ENCODE measurements at regions not wholly inside any gene's neighbourhood (a gene's known extent, or its start where the extent isn't known, plus 50 kb on each side); places are given as distances from the start of the nearest gene placed in this dataset.

DNA sequence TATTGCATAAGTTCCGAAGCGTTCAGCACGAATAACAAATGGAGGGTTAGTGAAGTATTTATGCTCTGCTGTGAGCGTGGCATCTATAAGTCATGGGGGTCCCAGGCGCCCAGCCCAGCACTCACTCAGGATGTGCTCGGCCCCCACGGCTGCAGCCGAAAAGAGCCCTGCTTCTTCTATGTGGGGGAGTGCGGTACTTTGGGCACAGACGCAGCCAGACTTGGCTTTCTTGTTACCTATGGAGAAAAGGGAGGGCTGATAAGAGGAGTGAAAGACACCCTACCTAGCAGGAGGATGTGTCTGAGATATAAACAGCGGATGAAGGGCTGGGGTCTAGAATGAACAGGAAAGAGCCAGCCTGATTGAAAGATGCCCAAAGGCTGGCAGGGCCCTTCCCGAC is 51.4 kb downstream of the MRPL36 start:
- DNase-seq (ENCODE audit: low spot score), result no peak

DNA sequence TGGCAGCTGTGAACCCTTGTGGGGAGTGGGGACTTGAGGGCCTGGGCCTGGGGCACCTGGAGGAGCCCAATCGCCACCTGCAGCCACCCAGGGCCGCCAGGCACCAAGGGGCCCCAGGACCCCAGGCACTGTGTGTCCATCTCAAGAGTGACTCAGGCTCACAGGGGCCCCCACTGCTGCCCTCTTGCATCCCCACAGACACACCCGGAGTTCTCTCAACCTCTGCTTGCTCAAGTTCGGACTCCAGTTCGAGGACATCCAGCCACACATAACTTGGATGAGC is 51.9 kb downstream of the MRPL36 start:
- DNase-seq (ENCODE audit: low spot score), result no peak

DNA sequence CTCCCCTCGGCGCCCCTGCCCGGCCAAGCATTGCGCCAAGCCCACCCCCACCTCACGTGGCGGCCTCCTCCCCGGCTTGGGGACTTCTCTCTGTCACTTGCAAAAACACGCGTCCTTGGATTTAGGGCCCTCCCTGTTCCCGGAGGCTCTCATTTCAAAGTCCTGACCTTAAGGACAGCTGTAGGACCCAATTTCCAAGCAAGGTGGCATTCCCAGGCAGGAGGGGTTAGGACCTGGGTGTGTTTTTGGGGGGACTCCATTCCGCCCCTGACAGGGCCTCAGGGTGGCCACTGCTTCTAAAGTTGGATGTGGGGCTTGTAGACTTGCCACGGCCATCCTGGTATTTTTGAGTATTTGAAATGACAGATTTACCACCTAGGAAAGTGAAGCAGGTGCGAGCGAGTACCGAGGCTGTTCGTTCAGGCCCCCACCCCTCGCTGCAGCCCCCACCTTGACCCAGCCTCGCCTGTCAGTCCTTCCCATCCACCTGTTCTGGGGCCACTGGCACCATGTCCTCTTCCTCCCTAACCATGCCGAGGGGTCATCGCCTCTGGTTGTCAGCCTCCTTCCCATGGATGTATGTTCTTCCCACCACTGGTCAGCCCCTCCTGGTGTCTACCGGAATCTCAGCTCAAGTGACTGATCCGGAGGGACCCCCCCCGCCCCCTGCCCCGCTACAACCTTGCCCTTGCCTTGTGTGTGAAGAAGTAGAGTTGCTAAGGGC is 52.4 kb downstream of the MRPL36 start:
- DNase-seq (ENCODE audit: low spot score), result no peak

DNA sequence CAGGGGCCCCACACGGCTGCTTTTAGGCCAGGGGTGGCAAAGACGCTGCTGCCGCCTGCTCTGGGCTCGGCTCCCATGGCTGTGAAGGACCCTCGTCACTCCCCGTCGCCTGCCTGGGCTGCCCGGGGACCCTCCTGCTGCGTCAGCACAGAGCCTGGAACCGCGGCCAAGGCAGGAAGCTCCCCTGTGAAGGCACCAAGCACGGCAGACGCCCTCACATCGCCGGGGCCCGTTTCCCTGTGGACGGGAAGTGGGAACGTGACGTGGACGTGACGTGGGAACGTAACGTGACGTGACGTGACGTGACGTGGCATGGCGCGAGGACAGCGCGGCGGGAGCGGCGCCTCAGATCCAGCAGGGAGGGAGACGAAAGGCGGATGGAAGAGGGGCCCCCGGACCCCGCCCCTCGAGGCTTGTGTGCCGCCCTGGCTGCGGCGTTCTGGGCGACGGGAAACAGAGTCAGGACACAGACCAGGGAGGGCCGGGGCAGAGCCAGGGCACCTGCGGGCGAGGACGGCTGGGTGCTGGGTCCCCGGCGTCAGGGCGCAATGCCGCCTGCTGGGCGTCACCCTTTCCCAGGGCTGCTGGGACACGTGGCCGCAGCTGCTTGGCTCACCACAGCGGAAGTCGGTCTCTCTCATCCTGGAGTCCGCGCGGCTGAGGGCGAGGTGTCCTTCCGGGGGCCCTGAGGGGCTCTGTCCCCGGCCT is 53.1 kb downstream of the MRPL36 start:
- no peak for DNase-seq (ENCODE audit: low spot score)

DNA sequence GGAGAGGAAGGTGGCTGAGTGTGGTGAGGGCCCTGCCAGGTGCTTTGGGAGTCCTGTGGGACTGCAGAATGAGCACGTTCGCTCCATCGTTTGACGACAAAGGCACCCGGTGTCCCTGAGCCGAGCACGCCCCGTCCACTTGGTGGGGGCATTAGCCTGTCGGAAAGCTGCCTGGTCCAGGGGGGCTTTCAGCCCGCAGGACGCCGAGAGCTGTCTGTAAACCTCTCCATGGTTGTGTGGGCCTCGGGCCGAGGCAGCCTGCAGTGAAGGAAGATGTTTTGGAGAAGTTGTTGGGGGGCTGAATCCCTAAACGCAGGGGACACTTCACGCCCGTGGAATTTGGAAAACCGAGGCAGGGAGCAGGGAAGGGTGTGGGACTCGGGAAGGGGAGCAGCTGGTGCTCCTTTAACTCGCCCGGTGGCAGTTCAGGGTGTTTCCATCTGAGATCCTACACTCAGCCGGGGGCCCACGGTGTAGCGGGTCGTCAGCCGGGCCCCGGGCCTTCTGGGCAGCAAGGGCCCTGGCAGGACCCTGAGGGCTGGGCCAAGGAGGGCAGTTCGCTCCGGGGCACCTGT is 53.8 kb downstream of the MRPL36 start:
- DNase-seq (ENCODE audit: low spot score), result no peak

DNA sequence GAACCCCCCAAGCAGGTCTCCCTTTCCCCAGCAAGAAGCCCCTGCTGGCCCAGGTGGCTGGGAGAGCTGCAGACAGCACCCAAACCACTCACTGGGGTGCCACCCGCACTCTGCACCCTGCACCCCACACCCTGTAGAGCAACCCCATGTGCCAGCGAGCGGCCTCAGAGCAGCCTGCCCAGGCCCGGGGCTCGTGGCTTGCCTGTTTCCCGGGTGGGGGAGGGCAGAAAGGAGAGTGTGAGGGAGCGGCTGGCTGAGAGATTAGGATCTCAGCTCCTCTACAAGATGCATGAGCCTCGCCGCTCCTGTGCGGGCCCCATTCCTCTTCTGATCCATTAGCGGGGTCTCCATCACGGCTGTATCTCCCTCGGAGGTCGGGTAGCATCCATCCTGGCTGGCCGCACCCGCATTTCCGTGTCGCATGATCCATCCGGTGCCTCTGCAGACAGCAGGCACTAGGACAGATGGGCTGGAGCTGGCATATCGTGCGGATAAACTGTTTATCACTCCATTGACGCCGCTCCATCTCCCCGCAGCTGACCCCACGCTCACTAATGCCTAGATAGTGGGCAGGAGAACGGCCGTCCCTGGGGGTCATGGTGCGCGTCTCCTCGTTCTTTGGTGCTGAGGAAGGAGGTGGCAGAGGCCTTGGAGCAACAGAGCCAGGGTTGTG is 54.4 kb downstream of the MRPL36 start:
- no peak for DNase-seq (ENCODE audit: low spot score)

DNA sequence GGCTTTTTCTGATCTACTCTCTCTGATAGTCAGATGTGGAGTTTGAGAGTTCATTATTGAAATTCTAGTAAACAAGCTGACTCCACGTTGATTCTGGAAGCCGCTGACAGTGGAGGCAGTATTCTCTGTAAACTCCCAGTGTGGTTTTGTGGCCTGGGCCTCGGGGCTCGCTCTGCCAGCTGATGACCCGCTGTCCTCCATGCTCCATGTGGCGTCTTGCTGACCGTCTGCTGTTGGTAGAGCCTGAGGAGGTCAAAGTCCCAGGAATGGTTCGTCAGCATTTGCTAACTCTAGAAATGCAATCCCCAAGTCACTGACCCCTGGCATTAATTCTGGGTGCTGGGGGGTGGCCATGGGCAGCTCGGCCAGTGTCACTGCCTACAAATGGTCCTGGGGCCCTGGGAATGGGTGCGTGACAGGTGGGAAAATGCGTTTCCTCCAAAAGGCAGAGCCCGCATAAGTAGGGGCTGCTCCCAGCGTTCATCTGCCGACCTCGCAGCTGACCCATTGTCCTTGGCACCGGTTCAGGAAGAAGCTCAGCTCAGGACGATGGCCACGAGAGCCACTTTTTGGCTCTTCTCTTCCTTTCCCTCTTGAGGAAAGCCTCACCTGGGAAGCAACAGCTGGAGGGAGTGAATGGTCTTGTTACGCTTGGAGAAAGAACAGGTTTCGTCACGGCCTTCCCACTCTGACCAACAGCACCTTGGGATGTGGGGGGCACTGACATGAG is 55.1 kb downstream of the MRPL36 start:
- no peak for DNase-seq (ENCODE audit: low spot score)

DNA sequence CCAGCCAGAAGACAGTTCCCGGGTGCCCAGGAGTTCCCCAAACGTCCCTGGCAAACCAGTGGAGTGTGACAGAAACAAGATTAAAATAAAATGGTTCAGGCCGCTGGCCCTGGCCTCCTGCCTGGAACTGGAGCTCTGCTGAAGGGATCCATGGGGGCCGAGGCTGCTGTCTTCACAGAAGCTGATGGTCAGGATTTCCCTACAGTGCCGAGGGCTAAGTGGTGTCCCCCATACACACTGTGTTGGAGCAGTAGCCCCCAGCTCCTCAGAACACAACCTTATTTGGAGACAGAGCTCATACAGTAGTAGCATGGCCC is 55.9 kb downstream of the MRPL36 start:
- DNase-seq (ENCODE audit: low spot score), result no peak

DNA sequence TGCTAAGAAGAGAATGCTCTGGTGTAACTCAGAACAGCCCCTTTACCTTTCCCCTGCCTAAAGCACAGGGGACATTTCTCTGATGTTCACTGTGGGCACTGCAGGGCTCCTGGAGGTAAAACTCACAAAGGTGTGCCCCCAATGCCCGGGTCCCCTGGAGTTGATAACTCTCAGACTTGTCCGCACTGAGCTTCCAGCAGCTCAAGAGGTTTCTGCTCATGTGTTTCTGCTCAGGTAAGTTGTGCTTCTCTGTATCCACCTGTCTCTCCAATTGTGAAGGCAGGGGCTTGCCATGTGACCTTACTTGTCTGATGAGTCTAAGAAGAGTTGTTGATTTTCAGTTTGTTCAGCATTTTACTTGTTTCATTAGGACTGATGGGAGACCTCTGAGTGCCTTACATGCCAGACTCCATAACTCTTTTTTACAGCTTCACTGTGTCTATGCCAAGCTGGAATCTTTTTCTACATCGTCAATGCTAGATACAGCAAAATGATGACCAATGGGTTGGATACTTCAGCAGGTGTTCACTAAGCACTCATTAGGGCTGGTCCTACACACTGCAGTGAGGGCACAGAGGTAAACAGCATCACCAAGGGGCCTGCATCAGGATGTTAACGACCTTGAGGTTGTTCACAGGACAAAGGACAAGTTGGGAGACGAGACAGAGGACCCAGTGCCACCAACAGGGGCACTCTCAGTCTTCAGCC is 56.4 kb downstream of the MRPL36 start:
- no peak for DNase-seq (ENCODE audit: low spot score)

DNA sequence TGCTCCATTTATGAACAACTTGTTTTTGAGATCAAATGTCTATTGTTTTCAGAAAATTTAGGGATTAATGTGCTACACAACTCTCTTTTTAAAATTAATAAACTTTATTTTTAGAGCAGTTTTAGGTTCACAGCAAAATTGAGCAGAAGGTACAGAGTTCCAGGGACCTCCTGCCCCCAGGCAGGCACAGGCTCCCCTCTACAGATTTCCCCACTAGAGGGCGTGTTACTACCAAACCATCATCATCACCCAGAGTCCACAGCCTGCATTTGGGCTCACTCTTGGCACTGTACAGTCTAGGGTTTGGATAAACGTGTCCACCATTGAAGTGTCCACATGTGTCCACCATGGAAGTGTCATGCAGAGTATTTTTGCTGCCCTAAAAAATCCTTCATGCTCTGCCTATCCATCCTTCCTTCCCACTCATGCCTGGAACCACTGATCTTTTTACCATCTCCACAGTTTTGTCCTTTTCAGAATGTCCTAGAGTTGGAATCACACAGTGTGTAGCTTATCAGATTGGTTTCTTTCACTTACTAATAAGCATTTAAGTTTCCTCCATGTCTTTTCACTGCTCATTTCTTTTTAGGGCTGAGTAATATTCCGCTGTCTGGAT is 61.7 kb downstream of the MRPL36 start:
- DNase-seq (ENCODE audit: low spot score), result peak; percentile 9

DNA sequence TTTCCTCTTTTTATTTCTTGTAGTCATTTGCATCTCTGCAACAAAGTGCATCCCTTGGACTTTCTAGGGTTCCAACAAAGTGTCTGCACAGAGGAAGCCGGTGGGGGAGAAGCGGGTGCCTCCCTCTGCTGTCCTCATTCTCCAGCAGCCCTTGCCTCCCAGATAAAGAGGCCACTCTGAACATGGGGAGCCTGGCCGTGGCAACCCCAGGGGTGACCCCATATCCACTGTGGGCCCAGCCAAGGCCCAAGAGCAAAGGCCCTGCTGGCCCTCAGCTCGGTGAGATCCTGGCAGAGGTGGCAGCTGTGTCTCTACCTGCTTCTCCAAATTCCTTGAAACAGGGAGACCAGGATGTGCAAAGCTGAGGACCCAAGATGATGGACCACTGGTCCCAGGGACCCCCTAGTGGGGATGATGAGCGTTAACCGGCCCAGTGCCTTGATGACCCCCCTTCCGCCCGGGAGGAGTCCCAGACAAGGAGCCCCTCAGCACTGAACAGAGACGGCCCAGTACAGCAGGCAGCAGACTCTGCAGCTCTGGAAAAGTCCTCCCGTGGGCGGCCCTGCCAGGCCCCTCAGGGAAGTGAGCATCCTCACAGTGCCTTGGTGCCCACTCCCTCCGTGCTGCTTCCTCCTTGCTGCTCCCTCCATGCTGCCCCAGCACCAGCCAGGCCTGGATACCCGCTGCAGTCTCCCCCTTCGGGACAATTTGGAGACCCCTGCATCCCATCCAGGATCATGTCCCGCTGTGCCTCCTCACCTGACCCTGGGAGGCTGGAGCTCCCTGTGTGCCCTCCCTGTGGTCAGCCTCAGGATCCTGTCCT is 62.5 kb downstream of the MRPL36 start:
- DNase-seq (ENCODE audit: low spot score), result peak; percentile 9

DNA sequence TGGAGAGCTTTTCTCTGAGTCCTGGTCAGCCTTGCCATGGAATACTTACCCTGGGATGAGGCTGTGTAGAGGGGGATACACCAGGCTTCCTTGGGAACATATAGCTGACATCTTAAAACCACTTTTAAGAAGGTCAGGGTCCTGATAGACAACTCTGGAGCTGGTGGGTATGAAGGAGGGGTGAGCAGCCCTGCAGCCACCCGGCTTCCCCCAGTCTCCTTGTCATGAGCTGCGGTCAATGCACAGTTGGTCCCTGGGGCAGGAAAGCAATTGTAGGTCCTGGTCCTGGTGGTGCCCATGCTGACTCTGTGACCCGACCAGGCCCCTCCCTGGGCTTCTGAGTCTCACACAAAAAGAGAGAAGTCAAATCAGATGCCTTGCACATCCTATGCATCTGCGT is 63.6 kb downstream of the MRPL36 start:
- DNase-seq (ENCODE audit: low spot score), result no peak

DNA sequence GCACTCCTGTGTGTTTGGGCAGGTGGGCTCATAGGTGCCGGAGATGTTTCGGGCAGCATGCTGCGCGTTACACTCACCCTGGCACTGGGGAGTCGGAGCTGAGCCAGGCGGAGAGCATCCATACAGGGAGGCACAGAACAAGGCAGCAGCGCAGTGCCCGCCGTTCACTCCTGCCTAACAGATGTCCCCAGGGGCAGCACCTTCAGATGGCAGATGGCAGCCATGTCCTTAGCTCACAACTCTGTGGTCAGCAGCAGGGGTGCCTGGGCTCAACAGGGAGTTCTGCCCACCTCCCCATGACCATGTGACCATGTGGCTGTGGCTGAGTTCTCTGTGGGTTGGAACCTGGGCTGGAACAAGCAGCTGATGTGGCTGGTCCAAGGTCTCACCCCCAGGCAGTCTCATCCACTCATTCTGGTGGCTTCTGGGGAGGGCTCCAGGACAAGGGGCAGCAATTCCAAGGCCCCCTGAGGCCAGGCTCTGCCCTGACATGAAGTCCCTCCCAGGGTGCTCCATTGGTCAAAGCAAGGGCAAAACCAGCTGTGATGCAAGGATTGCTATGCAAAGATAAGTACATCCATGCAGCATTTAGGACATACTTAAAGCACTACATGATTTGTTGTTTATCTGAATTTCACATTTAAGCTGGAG is 64.2 kb downstream of the MRPL36 start:
- peak; percentile 3 for DNase-seq (ENCODE audit: low spot score)

DNA sequence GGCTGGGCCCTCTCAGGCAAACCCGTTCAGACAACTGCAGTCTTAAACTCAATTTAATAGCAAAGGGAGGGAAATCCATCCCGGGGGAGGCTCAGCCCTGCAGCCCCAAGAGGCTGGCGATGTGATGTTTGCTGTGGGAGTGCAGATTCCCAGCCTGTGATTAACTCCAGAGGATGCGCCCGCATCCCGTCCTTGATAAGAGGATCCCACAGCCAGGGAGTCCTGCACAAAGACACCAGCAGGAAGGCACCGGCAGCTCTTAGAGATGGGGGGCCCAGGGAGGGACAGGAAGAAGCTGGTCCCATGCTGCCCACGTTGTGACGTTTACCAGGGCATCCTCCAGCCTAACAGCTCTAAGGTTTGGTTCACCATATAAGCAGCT is 64.7 kb downstream of the MRPL36 start:
- DNase-seq (ENCODE audit: low spot score), result peak; percentile 5

DNA sequence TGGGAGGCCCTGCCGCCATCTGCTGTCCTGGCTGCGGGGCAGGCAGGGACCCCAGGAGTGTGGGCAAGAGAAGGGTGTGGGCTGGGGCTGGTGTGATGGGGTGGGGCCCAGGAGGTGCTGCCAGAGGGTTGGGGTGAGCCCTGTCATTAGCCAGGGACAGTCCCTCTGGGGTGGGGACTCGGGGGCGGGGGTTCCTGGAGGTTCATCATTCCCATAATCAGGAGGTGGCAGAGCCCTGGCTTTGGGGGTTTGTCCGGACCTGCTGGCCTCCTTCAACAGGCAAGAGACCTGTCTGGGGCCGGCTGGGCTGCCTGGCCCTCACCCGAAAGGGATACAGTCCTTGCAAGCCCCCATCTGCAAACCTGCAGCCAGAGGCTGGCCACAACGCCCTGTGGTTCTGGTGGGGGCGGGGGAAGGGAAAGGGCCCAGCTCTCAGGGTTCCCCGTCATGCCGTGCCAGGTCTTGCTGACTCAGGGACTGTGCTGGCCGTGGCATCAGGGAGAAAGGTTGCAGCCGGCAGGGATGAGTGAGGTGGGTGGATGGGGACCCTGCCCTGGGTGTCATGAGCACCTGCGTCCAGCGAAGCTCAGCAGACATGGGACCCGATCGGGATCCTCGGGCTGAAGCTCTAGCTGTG is 65.2 kb downstream of the MRPL36 start:
- peak; percentile 8 for DNase-seq (ENCODE audit: low spot score)

DNA sequence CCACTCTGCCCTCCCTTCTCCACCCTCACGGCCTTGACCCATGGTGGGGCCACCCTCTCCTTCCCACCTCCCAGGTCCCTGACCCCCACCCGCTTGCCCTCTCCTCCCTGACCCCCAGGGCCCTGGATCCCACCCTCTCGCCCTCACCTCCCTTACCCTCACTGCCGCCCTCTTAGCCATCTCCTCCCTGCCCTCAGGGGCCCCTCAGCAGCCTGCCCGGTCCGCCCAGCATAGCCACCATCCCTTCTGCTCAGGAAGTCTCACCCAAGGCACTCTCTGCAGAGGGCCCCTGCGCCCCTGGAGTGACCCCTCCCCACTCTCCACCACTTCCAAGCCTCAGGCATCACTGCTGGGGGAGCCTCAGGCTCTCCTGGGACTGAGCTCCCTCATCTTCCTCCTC is 66.3 kb downstream of the MRPL36 start:
- DNase-seq (ENCODE audit: low spot score), result peak; percentile 6

DNA sequence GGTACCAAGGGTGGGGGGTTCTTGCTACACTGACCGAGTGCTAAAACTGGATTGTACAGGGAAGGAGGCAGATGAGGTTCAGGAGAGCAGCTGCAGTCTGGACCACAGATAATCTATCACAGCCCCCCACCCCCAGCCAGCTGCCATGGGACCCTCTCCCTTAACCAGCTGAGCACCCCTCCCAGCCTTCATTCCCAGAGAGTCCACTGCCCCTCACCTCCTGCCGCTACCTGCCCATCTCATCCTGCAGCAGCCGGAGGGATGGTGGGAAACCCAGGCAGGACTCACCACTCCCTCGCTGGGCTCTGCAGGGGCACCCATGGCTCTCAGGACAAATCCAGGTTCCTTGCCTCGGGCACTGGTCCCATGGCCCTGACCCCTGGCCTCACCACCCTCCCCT is 66.7 kb downstream of the MRPL36 start:
- peak; percentile 6 for DNase-seq (ENCODE audit: low spot score)

DNA sequence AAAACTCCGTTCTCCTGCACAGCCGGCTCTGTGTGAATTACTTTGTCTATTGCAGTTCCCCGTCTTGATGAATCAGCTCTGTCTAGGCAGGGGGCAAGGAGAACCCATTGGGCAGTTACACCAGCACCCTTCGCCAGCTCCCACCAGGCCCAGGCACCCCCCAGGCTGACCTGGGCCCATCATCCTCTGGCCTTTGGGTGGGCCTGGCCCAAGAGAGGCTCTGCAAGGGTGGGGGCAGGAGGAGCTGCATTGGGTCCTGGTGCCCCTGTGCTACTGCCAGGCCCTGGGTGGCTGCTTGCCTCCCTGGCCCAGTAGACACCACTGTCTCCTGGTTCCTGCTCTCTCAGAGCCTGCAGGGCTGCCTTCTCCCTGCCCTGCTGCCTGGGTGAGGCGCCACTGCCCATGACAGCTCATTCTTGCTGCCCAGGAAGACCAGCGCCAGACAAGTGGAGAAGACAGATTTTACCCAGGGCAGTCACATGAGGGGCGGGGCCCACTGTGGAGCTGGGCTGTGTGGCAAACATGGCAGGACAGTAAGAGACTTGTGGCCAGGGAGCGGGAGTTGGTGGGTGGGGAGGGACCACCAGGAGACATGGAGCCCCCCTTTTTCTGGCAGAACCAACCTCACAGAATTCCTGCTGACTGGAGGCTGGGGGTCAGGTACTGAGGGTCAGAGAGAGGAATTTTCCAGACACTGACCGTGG is 67.2 kb downstream of the MRPL36 start:
- DNase-seq (ENCODE audit: low spot score), result peak; percentile 8

DNA sequence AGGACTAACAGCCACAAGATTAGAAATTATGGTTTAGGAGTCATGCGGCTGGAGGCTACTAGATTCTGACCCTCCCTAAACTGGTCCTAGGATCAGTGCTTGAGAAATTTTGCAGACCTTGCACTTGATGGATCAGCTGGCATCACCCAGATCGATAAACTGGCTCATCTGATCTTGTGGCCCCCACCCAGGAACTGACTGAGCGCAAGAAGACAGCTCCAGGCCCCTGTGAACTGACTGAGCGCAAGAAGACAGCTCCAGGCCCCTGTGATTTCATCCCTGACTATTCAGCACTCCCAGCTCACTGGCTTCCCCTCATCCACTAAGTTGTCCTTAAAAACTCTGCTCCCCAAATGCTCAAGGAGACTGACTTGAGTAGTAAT is 67.8 kb downstream of the MRPL36 start:
- peak; percentile 4 for DNase-seq (ENCODE audit: low spot score)

Data from mucosa of gallbladder (tissue), 1 donor.